CD4-positive, alpha-beta T cell (primary cell): ENCODE measurements at regions not wholly inside any gene's neighbourhood (a gene's known extent, or its start where the extent isn't known, plus 50 kb on each side); places are given as distances from the start of the nearest gene placed in this dataset.

Source experiments
- ATAC-seq: fragments of 200-7000 bp; cut with Tn5 transposase; one replicate; pipeline ENCODE4 v1.10.0; 2022; ENCODE audit warnings: mild to moderate bottlenecking; ENCODE audit not compliant: poor library complexity
- CTCF ChIA-PET: fragments of 350-600 bp; sonication (Branson Sonifier 250); formaldehyde crosslinking; loops from one replicate; lab custom pipeline; 2021; ENCODE audit warnings: antibody characterized with exemption, inconsistent platforms; lab: Charles Lee
- POLR2A ChIA-PET: fragments of 350-600 bp; sonication (Branson Sonifier 250); formaldehyde crosslinking; loops from one replicate; lab custom pipeline; 2021; ENCODE audit warnings: antibody characterized with exemption, inconsistent platforms; lab: Charles Lee
- DNase-seq, 14 experiments: peaks; one replicate each; pipeline ENCODE4 v3.0.0-alpha.2; 2013 to 2020; ENCODE audit warnings: mixed read lengths in 2 of 14
- H3K27ac ChIP-seq, 2 donors: one replicate each; pipeline versions ENCODE4 v1.5.1 to v1.7.0; 2013; ENCODE audit warnings: low read length in 2 of 2, low read depth in 1 of 2, mild to moderate bottlenecking in 1 of 2
- H3K27me3 ChIP-seq, 2 experiments: 1 replicate in 1 of 2; 2 replicates in 1 of 2; pipeline versions ENCODE4 v1.6.1 to v1.7.0; 2013; ENCODE audit warnings: low read length in 2 of 2, control low read depth in 1 of 2, mild to moderate bottlenecking in 1 of 2, moderate library complexity in 1 of 2; ENCODE audit not compliant: insufficient read depth in 2 of 2, control insufficient read depth in 1 of 2
- H3K36me3 ChIP-seq: one replicate; pipeline ENCODE4 v1.6.1; 2013; ENCODE audit warnings: low read length, control low read depth; ENCODE audit not compliant: insufficient read depth
- H3K4me1 ChIP-seq: one replicate; pipeline ENCODE4 v1.6.1; 2013; ENCODE audit warnings: low read length, control low read depth; ENCODE audit not compliant: insufficient read depth
- H3K4me3 ChIP-seq: one replicate; pipeline ENCODE4 v1.5.1; 2013; ENCODE audit warnings: mild to moderate bottlenecking, low read length, moderate library complexity
- H3K9me3 ChIP-seq, 2 experiments: 1 replicate in 1 of 2; 2 replicates in 1 of 2; pipeline versions ENCODE4 v1.6.1 to v1.7.0; 2013; ENCODE audit warnings: low read length in 2 of 2, mild to moderate bottlenecking in 2 of 2, control low read depth in 1 of 2, moderate library complexity in 1 of 2; ENCODE audit not compliant: control insufficient read depth in 1 of 2, insufficient read depth in 1 of 2
- H3K27ac Mint-ChIP-seq: one replicate; pipeline ENCODE4 v1.8.0; 2020; ENCODE audit warnings: mixed read lengths
- H3K27me3 Mint-ChIP-seq: one replicate; pipeline ENCODE4 v1.8.0; 2021; ENCODE audit warnings: mixed read lengths
- H3K36me3 Mint-ChIP-seq: one replicate; pipeline ENCODE4 v1.8.0; 2021; ENCODE audit warnings: low read depth, mixed read lengths
- H3K4me1 Mint-ChIP-seq: one replicate; pipeline ENCODE4 v1.8.0; 2021; ENCODE audit warnings: low read depth, mixed read lengths
- H3K4me3 Mint-ChIP-seq: one replicate; pipeline ENCODE4 v1.8.0; 2020; ENCODE audit warnings: mild to moderate bottlenecking, mixed read lengths
- H3K9me3 Mint-ChIP-seq: one replicate; pipeline ENCODE4 v1.8.0; 2020; ENCODE audit warnings: mixed read lengths
- intact Hi-C, 2 experiments: fragments of 100-400 bp; cut with DNase I in 1 of 2; cut with micrococcal nuclease in 1 of 2; formaldehyde crosslinking; loops; one replicate each; pipeline versions ENCODE4 v1.15.1 to v1.9.0; 2023 to 2025; cut with DNase I, micrococcal nuclease
- TF ChIP-seq, protein P1 (sequence below): fragments of 200-600 bp; IDR thresholded peaks from one replicate; pipeline ENCODE4 v1.8.0; 2022; ENCODE audit warnings: antibody characterized with exemption, mild to moderate bottlenecking

DNA sequence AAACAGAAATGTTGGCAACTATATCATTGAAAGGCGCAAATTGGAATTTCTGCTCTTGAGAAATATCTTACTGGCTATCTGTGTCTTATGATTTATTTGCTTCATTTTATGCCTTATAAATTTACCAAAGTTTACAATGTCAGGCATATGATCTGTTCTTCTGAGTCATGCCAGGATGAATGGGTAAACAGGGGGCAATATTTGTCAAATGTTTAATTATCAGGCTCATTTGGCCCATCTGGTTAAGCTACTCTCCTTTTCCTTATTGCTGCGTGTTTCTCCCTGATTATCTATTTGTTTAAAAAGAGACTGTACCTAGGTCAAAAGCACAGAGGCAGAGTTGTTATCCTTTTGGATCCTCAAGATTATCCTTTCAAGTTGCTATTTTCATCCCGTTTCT is 903.8 kb upstream of the PCDH10 start:
- Mint-ChIP-seq H3K27me3 (no peaks in the 10 kb centered on the region), H3K4me3 (no peak overlapping the region), H3K36me3 (no peaks in the 10 kb centered on the region), H3K27ac (no peak overlapping the region), H3K4me1 (no peaks in the 10 kb centered on the region), H3K9me3 (peaks cover 2% of the 10 kb centered on the region)
- intact Hi-C loops = no loop called here
- Histone ChIP-seq H3K36me3 (no peaks in the 10 kb centered on the region), H3K27ac (no peak overlapping the region), H3K9me3 (peaks cover 0 to 8% of the 10 kb centered on the region in 2 experiments), H3K4me1 (no peaks in the 10 kb centered on the region), H3K27me3 (no peaks in the 10 kb centered on the region), H3K4me3 (no peak overlapping the region)
- ATAC-seq (no peak), DNase-seq (no peak)
- POLR2A ChIA-PET = no interaction called here
- TF ChIP-seq, protein P1, sequence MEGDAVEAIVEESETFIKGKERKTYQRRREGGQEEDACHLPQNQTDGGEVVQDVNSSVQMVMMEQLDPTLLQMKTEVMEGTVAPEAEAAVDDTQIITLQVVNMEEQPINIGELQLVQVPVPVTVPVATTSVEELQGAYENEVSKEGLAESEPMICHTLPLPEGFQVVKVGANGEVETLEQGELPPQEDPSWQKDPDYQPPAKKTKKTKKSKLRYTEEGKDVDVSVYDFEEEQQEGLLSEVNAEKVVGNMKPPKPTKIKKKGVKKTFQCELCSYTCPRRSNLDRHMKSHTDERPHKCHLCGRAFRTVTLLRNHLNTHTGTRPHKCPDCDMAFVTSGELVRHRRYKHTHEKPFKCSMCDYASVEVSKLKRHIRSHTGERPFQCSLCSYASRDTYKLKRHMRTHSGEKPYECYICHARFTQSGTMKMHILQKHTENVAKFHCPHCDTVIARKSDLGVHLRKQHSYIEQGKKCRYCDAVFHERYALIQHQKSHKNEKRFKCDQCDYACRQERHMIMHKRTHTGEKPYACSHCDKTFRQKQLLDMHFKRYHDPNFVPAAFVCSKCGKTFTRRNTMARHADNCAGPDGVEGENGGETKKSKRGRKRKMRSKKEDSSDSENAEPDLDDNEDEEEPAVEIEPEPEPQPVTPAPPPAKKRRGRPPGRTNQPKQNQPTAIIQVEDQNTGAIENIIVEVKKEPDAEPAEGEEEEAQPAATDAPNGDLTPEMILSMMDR = no peak
- CTCF ChIA-PET = no interaction called here

DNA sequence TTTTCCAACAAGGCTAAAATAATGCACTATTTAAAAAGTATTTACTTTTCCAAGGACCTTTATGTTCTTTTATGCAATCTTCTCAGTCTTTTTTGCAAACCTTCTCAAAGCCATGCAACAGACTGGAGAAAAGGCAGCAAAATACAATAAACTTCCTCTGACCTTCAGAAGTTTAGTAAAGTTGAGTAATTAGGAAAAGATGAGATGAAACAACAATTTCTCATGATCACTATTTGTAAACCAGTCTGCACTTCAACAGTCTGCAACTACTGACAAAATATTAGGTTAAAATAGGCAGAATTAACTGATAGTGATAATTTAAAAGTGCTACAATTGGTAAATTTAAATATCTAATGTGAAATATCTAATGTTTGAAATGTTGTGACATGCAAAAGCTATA is 884.9 kb upstream of the PCDH10 start:
- H3K9me3 Mint-ChIP-seq = no peaks in the 10 kb centered on the region
- intact Hi-C loops = no loop called here
- DNase-seq (no peak), ATAC-seq (no peak)
- H3K4me1 Mint-ChIP-seq = no peaks in the 10 kb centered on the region
- H3K9me3 ChIP-seq = no peaks in the 10 kb centered on the region
- no peaks in the 10 kb centered on the region for H3K36me3 ChIP-seq
- no peak overlapping the region for H3K4me3 Mint-ChIP-seq
- TF ChIP-seq, protein P1 = no peak
- no peak overlapping the region for H3K27ac ChIP-seq
- H3K36me3 Mint-ChIP-seq = no peaks in the 10 kb centered on the region
- H3K27me3 ChIP-seq = no peaks in the 10 kb centered on the region
- no peaks in the 10 kb centered on the region for H3K27me3 Mint-ChIP-seq
- POLR2A ChIA-PET = no interaction called here
- no peak overlapping the region for H3K27ac Mint-ChIP-seq
- CTCF ChIA-PET = no interaction called here
- no peaks in the 10 kb centered on the region for H3K4me1 ChIP-seq
- H3K4me3 ChIP-seq = no peak overlapping the region

DNA sequence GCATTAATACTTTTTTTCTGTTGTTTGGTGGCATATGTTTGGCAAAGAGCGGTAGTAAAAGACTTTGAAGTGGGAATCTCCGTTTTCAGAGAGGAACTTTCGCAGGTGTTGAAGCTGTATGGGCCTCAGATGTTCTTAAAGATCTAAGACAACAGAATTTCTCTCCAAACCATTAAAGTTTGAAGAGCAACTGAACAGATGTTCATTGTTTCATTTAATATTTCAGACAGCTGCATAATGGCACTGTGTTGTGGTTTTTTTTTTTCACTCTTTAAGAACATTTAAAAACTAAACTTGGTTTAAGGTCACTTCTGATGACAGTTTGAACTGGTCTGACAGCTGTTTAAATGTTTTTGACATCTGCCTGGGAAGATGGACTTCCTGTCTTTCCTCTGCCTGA is 882.7 kb upstream of the PCDH10 start:
- Mint-ChIP-seq H3K4me1 (no peaks in the 10 kb centered on the region), H3K27ac (no peak overlapping the region), H3K27me3 (no peaks in the 10 kb centered on the region), H3K4me3 (no peak overlapping the region), H3K36me3 (no peaks in the 10 kb centered on the region), H3K9me3 (no peaks in the 10 kb centered on the region)
- Histone ChIP-seq H3K27ac (no peak overlapping the region), H3K36me3 (no peaks in the 10 kb centered on the region), H3K4me1 (no peaks in the 10 kb centered on the region), H3K4me3 (no peak overlapping the region), H3K9me3 (no peaks in the 10 kb centered on the region), H3K27me3 (no peaks in the 10 kb centered on the region)
- intact Hi-C loops = no loop called here
- TF ChIP-seq, protein P1 = no peak
- CTCF ChIA-PET = no interaction called here
- ATAC-seq = no peak
- POLR2A ChIA-PET = no interaction called here
- no peak for DNase-seq
